ENCODE measurements at regions not wholly inside any gene's neighbourhood (a gene's known extent, or its start where the extent isn't known, plus 50 kb on each side); places are given as distances from the start of the nearest gene placed in this dataset.

GRCh38 chr3:124282751-124283651 lies 291.1 kb upstream of the ROPN1 start:
- TF ChIP-seq POLR2A (IDR thresholded peaks at IDR 0.05) (no peak), CTCF (IDR thresholded peaks at IDR 0.05) (no peak)

Data from right lobe of liver (tissue), 4 donors.